ENCODE measurements at regions not wholly inside any gene's neighbourhood (a gene's known extent, or its start where the extent isn't known, plus 50 kb on each side); places are given as distances from the start of the nearest gene placed in this dataset.

- Histone ChIP-seq H3K27ac (peak overlapping the region in 1 of 4 donors; percentile 3), H3K4me1 (peaks cover 0 to 6% (median 0%) of the 10 kb centered on the region in 3 donors), H3K27me3 (no peaks in the 10 kb centered on the region), H3K9me3 (no peaks in the 10 kb centered on the region), H3K4me3 (no peak overlapping the region), H3K36me3 (no peaks in the 10 kb centered on the region)
- peak; percentile 54 for ATAC-seq
- 47 to 56% methylated on average over 1 of the region's 1 CpG for WGBS, 2 donors (ENCODE audit: low coverage in 1 of 2)
- TF ChIP-seq EP300 (IDR thresholded peaks at IDR 0.05), result no peak
- no peak for TF ChIP-seq POLR2A (IDR thresholded peaks at IDR 0.05)
- no peak for TF ChIP-seq POLR2AphosphoS5 (IDR thresholded peaks at IDR 0.05)
- no peak for TF ChIP-seq CTCF (IDR thresholded peaks at IDR 0.05)
These were observed 73.7 kb upstream of the GUCY1A1 start for GRCh38 chr4:155592938-155593297.

- Histone ChIP-seq H3K27ac (peak overlapping the region in 1 of 4 donors; percentile 3), H3K36me3 (no peaks in the 10 kb centered on the region), H3K4me3 (no peak overlapping the region), H3K4me1 (peaks cover 0 to 6% (median 0%) of the 10 kb centered on the region in 3 donors), H3K9me3 (no peaks in the 10 kb centered on the region), H3K27me3 (no peaks in the 10 kb centered on the region)
- WGBS, 2 donors (ENCODE audit: low coverage in 1 of 2), result 54 to 73% methylated on average over 3 of the region's 3 CpGs
- ATAC-seq, result peak; percentile 76
- TF ChIP-seq EP300 (IDR thresholded peaks at IDR 0.05) (no peak), POLR2A (IDR thresholded peaks at IDR 0.05) (no peak), CTCF (IDR thresholded peaks at IDR 0.05) (no peak), POLR2AphosphoS5 (IDR thresholded peaks at IDR 0.05) (peak; percentile 49)
These were observed 74.3 kb upstream of the GUCY1A1 start for GRCh38 chr4:155592179-155592937.

GRCh38 chr4:155591738-155592143, 74.9 kb upstream of the GUCY1A1 start:
- no peaks in the 10 kb centered on the region for H3K27me3 ChIP-seq
- no peak for ATAC-seq
- peaks cover 0 to 6% (median 0%) of the 10 kb centered on the region in 3 donors for H3K4me1 ChIP-seq
- no peaks in the 10 kb centered on the region for H3K9me3 ChIP-seq
- H3K4me3 ChIP-seq, result no peak overlapping the region
- no peaks in the 10 kb centered on the region for H3K36me3 ChIP-seq
- 74 to 80% methylated on average over 6 of the region's 6 CpGs for WGBS, 2 donors (ENCODE audit: low coverage in 1 of 2)
- peak overlapping the region in 1 of 4 donors; percentile 3 for H3K27ac ChIP-seq
- TF ChIP-seq EP300 (IDR thresholded peaks at IDR 0.05) (no peak), POLR2AphosphoS5 (IDR thresholded peaks at IDR 0.05) (no peak), POLR2A (IDR thresholded peaks at IDR 0.05) (no peak), CTCF (IDR thresholded peaks at IDR 0.05) (no peak)

GRCh38 chr4:155590796-155591585, 75.7 kb upstream of the GUCY1A1 start:
- no peaks in the 10 kb centered on the region for H3K27me3 ChIP-seq
- WGBS, 2 donors (ENCODE audit: low coverage in 1 of 2), result 52 to 69% methylated on average over 3 of the region's 3 CpGs
- H3K9me3 ChIP-seq, result no peaks in the 10 kb centered on the region
- no peak overlapping the region for H3K4me3 ChIP-seq
- H3K4me1 ChIP-seq, result peaks cover 0 to 6% (median 0%) of the 10 kb centered on the region in 3 donors
- TF ChIP-seq POLR2A (IDR thresholded peaks at IDR 0.05) (no peak), POLR2AphosphoS5 (IDR thresholded peaks at IDR 0.05) (peak; percentile 32), EP300 (IDR thresholded peaks at IDR 0.05) (no peak)
- peak; percentile 59 for ATAC-seq
- no peaks in the 10 kb centered on the region for H3K36me3 ChIP-seq
- peak overlapping the region in 1 of 4 donors; percentile 3 for H3K27ac ChIP-seq

- H3K27ac ChIP-seq, result no peak overlapping the region
- 96% methylated on average over 2 of the region's 2 CpGs for WGBS, 2 donors (ENCODE audit: low coverage in 1 of 2)
- no peaks in the 10 kb centered on the region for H3K9me3 ChIP-seq
- ATAC-seq, result no peak
- H3K36me3 ChIP-seq, result no peaks in the 10 kb centered on the region
- H3K4me1 ChIP-seq, result peaks cover 0 to 6% (median 0%) of the 10 kb centered on the region in 3 donors
- H3K27me3 ChIP-seq, result no peaks in the 10 kb centered on the region
- H3K4me3 ChIP-seq, result no peak overlapping the region
- TF ChIP-seq POLR2AphosphoS5 (IDR thresholded peaks at IDR 0.05) (no peak), POLR2A (IDR thresholded peaks at IDR 0.05) (no peak), CTCF (IDR thresholded peaks at IDR 0.05) (no peak), EP300 (IDR thresholded peaks at IDR 0.05) (no peak)
These were observed 78.2 kb upstream of the GUCY1A1 start for GRCh38 chr4:155588437-155588836.

All from gastroesophageal sphincter (tissue), 4 donors.